A549 (cell line): ENCODE measurements at regions not wholly inside any gene's neighbourhood (a gene's known extent, or its start where the extent isn't known, plus 50 kb on each side); places are given as distances from the start of the nearest gene placed in this dataset.

Experiments
- ATAC-seq, 2 experiments: fragments of 200-7000 bp in 1 of 2; fragments of >200 bp in 1 of 2; cut with Nextera tagmentation in 1 of 2; cut with Tn5 transposase in 1 of 2; 3 replicates each; pipeline versions ENCODE4 v1.8.0 to v1.9.1; 2018 to 2020; ENCODE audit warnings: mild to moderate bottlenecking in 1 of 2, moderate library complexity in 1 of 2
- CTCF ChIA-PET: fragments of 300-600 bp; sonication (Branson Sonifier 250); formaldehyde crosslinking; extraction: SDS; loops from one replicate; lab custom pipeline; 2021; ENCODE audit warnings: antibody characterized with exemption, inconsistent platforms; lab: Yijun Ruan, JAX
- POLR2A ChIA-PET: fragments of 350-600 bp; formaldehyde crosslinking; extraction: SDS; loops from one replicate; lab custom pipeline; 2021; ENCODE audit warnings: antibody characterized with exemption, inconsistent platforms; lab: Yijun Ruan, JAX
- DNase-seq, 2 experiments: peaks; one replicate each; pipeline versions ENCODE4 v3.0.0 to v3.0.0-alpha.2; 2011 to 2016; ENCODE audit warnings: low read depth in 1 of 2, low spot score in 1 of 2
- FAIRE-seq: peaks from 2 replicates; lab custom pipeline; 2011; peaks lifted over from hg19 to GRCh38; lab: Jason Lieb, UNC
- H3K27ac ChIP-seq, 2 experiments: fragments of >200 bp; sonication (Bioruptor Twin); formaldehyde crosslinking; 3 replicates each; pipeline ENCODE4 v1.5.1; 2016 to 2017
- H3K4me1 ChIP-seq: fragments of >200 bp; sonication (Bioruptor Twin); formaldehyde crosslinking; 3 replicates; pipeline ENCODE4 v1.6.1; 2016
- H3K4me2 ChIP-seq: fragments of >200 bp; sonication (Bioruptor Twin); formaldehyde crosslinking; 3 replicates; pipeline ENCODE4 v1.6.1; 2016
- H3K4me3 ChIP-seq: fragments of >200 bp; sonication (Bioruptor Twin); formaldehyde crosslinking; 3 replicates; pipeline ENCODE4 v1.5.1; 2016
- H3K9me3 ChIP-seq: fragments of >200 bp; sonication (Bioruptor Twin); formaldehyde crosslinking; 3 replicates; pipeline ENCODE4 v1.6.1; 2016
- ATOH8 ChIP-seq: fragments of 250-450 bp; sonication (Bioruptor Pico); IDR thresholded peaks from 2 replicates; pipeline ENCODE4 v1.5.0; 2020; ENCODE audit warnings: low read depth, mild to moderate bottlenecking, moderate library complexity
- CTCF ChIP-seq: fragments of >200 bp; sonication (Bioruptor Twin); formaldehyde crosslinking; IDR thresholded peaks from 3 replicates; pipeline ENCODE4 v1.5.1; 2016
- ELK1 ChIP-seq: fragments of 150-350 bp; IDR thresholded peaks from 2 replicates; pipeline ENCODE4 v1.6.1; 2014; ENCODE audit warnings: low read depth, mild to moderate bottlenecking, low read length
- FOSB ChIP-seq: fragments of 250-450 bp; sonication (Bioruptor Pico); IDR thresholded peaks from 2 replicates; pipeline ENCODE4 v1.5.0; 2020; ENCODE audit warnings: mild to moderate bottlenecking, moderate library complexity
- GATA3 ChIP-seq: IDR thresholded peaks from 2 replicates; pipeline ENCODE4 v1.6.1; 2012; ENCODE audit warnings: borderline replicate concordance
- HOXA7 ChIP-seq: fragments of 250-450 bp; sonication (Bioruptor Pico); IDR thresholded peaks from 2 replicates; pipeline ENCODE4 v1.5.0; 2020; ENCODE audit warnings: mild to moderate bottlenecking, moderate library complexity
- HOXB13 ChIP-seq: fragments of 250-450 bp; sonication (Bioruptor Pico); IDR thresholded peaks from 2 replicates; pipeline ENCODE4 v1.5.0; 2020; ENCODE audit warnings: low read depth, mild to moderate bottlenecking, moderate library complexity
- HOXB5 ChIP-seq: fragments of 250-450 bp; sonication (Bioruptor Pico); IDR thresholded peaks from 2 replicates; pipeline ENCODE4 v1.5.0; 2020; ENCODE audit warnings: mild to moderate bottlenecking, moderate library complexity
- NFE2L2 ChIP-seq: fragments of 150-350 bp; conservative IDR thresholded peaks from 2 replicates; pipeline ENCODE4 v1.6.1; 2014; ENCODE audit warnings: low read length
- POLR2AphosphoS2 ChIP-seq: conservative IDR thresholded peaks from 2 replicates; pipeline ENCODE4 v1.6.1; 2012; ENCODE audit warnings: low read length, improper control_type of control experiment, inconsistent platforms
- RAD21 ChIP-seq, 2 experiments: fragments of >200 bp in 1 of 2; sonication (Bioruptor Twin) in 1 of 2; formaldehyde crosslinking in 1 of 2; IDR thresholded peaks in 1 of 2; conservative IDR thresholded peaks in 1 of 2; 2 replicates in 1 of 2; 3 replicates in 1 of 2; pipeline ENCODE4 v1.6.1; 2012 to 2018; ENCODE audit warnings: inconsistent platforms in 1 of 2
- RFX5 ChIP-seq: fragments of 450-650 bp; IDR thresholded peaks from 2 replicates; pipeline ENCODE4 v1.7.1; 2014; ENCODE audit warnings: antibody characterized with exemption, mild to moderate bottlenecking, moderate library complexity
- ZFP36 ChIP-seq: fragments of 450-650 bp; IDR thresholded peaks from 2 replicates; pipeline ENCODE4 v1.6.1; 2014; ENCODE audit warnings: borderline replicate concordance; ENCODE audit not compliant: partially characterized antibody
- ZNF302 ChIP-seq: fragments of 250-450 bp; sonication (Bioruptor Pico); IDR thresholded peaks from 2 replicates; pipeline ENCODE4 v1.9.0; 2021; ENCODE audit warnings: inconsistent platforms, mild to moderate bottlenecking, moderate library complexity
- WGBS: methylation state at CpG from one replicate; pipeline ENCODE4 v1.1.6; 2017; ENCODE audit errors: missing lambda C conversion rate; 5-methylcytosine and 5-hydroxymethylcytosine counted together

- no peaks in the 10 kb centered on the region for H3K4me1 ChIP-seq
- no peaks in the 10 kb centered on the region for H3K9me3 ChIP-seq
- no peak for DNase-seq
- no peak for TF ChIP-seq GATA3
- H3K4me2 ChIP-seq: no peak overlapping the region
- ChIA-PET POLR2A (no interaction called here), CTCF (no interaction called here)
- H3K27ac ChIP-seq: no peak overlapping the region
- 83% methylated on average over 24 of the region's 25 CpGs for WGBS
- FAIRE-seq: no peak
- H3K4me3 ChIP-seq: no peak overlapping the region
- no peak for ATAC-seq
These were observed 66.1 kb upstream of the ZPBP start for GRCh38 chr7:50159154-50159553.

GRCh38 chr7:50156706-50157105 lies 63.7 kb upstream of the ZPBP start:
- CTCF ChIA-PET: interaction anchor here (1.4 to 1.8 kb wide), 3 partner anchors 13 to 1004 kb away, joined by 3 to 5 read pairs (median 5); no protein-coding TSS in a partner anchor
- no peak overlapping the region for H3K4me2 ChIP-seq

GRCh38 chr7:50156163-50156562 lies 63.1 kb upstream of the ZPBP start:
- no peak for ATAC-seq
- no peak overlapping the region for H3K27ac ChIP-seq
- H3K4me3 ChIP-seq: no peak overlapping the region
- no peak for FAIRE-seq
- TF ChIP-seq FOSB (CRISPR knock-in tag) (no peak), RFX5 (no peak), ATOH8 (CRISPR knock-in tag) (no peak), HOXA7 (no peak), RAD21 (conservative IDR thresholded peaks at IDR 0.05 in 1 of 2, IDR thresholded peaks at IDR 0.05 in 1 of 2) (no peak), ZNF302 (no peak), CTCF (no peak), NFE2L2 (no peak)
- no peak for DNase-seq
- H3K4me2 ChIP-seq: no peak overlapping the region
- WGBS: 49% methylated on average over 4 of the region's 4 CpGs
- H3K9me3 ChIP-seq: no peaks in the 10 kb centered on the region
- ChIA-PET CTCF (interaction anchor here (1.4 to 1.8 kb wide), 3 partner anchors 12 to 1005 kb away, joined by 3 to 5 read pairs (median 5); no protein-coding TSS in a partner anchor), POLR2A (no interaction called here)
- no peaks in the 10 kb centered on the region for H3K4me1 ChIP-seq

More at GRCh38 chr7:50156706-50157105, 63.7 kb upstream of the ZPBP start:
- Histone ChIP-seq H3K27ac (no peak overlapping the region), H3K4me1 (no peaks in the 10 kb centered on the region), H3K4me3 (no peak overlapping the region), H3K9me3 (no peaks in the 10 kb centered on the region)
- DNase-seq: no peak
- no peak for FAIRE-seq
- no peak for ATAC-seq
- POLR2A ChIA-PET: no interaction called here
- no peak for TF ChIP-seq HOXB5 (CRISPR knock-in tag)
- no peak for TF ChIP-seq POLR2AphosphoS2
- TF ChIP-seq ELK1: no peak
- WGBS: 26% methylated on average over 5 of the region's 5 CpGs

GRCh38 chr7:50155755-50156154 lies 62.7 kb upstream of the ZPBP start:
- no peak overlapping the region for H3K27ac ChIP-seq
- H3K4me1 ChIP-seq: no peaks in the 10 kb centered on the region
- ATAC-seq (no peak), DNase-seq (no peak), FAIRE-seq (no peak)
- WGBS: 40% methylated on average over 6 of the region's 6 CpGs
- no peaks in the 10 kb centered on the region for H3K9me3 ChIP-seq
- CTCF ChIA-PET: interaction anchor here (1.4 to 1.5 kb wide), 2 partner anchors 12 to 1005 kb away, joined by 3 to 5 read pairs; no protein-coding TSS in a partner anchor
- POLR2A ChIA-PET: no interaction called here
- TF ChIP-seq ZFP36 (no peak), RAD21 (conservative IDR thresholded peaks at IDR 0.05 in 1 of 2, IDR thresholded peaks at IDR 0.05 in 1 of 2) (no peak), HOXB13 (CRISPR knock-in tag) (no peak), FOSB (CRISPR knock-in tag) (no peak)
- no peak overlapping the region for H3K4me2 ChIP-seq
- H3K4me3 ChIP-seq: no peak overlapping the region
